Gastrocnemius medialis (tissue), 4 donors: ENCODE measurements at regions not wholly inside any gene's neighbourhood (a gene's known extent, or its start where the extent isn't known, plus 50 kb on each side); places are given as distances from the start of the nearest gene placed in this dataset.

Experiments used
- ATAC-seq, 2 donors: fragments of 150-250 bp; one replicate each; pipeline ENCODE4 v1.9.1; 2016
- DNase-seq, 2 donors: peaks; one replicate each; pipeline ENCODE4 v3.0.0-alpha.2; 2019
- H3K27ac ChIP-seq, 4 donors: fragments of 200-600 bp; sonication (generic); 1 replicate in 1 of 4; 2 replicates in 3 of 4; pipeline ENCODE4 v1.5.1; 2016 to 2018; ENCODE audit warnings: mild to moderate bottlenecking in 2 of 4, moderate library complexity in 1 of 4
- H3K27me3 ChIP-seq, 3 donors: fragments of 200-600 bp; sonication (generic) in 2 of 3; 1 replicate in 1 of 3; 2 replicates in 2 of 3; pipeline versions ENCODE4 v1.5.1 to v1.6.0; 2016 to 2019; ENCODE audit warnings: mild to moderate bottlenecking in 1 of 3, moderate library complexity in 1 of 3
- H3K36me3 ChIP-seq, 2 donors: fragments of 200-600 bp; sonication (generic) in 1 of 2; one replicate each; pipeline ENCODE4 v1.5.1; 2017 to 2018
- H3K4me1 ChIP-seq, 2 donors: fragments of 200-600 bp; sonication (generic) in 1 of 2; one replicate each; pipeline ENCODE4 v1.5.1; 2016 to 2017; ENCODE audit warnings: mild to moderate bottlenecking in 2 of 2
- H3K4me3 ChIP-seq, 4 donors: fragments of 200-600 bp; sonication (generic) in 3 of 4; 1 replicate in 1 of 4; 2 replicates in 3 of 4; pipeline ENCODE4 v1.5.1; 2016 to 2019; ENCODE audit warnings: mild to moderate bottlenecking in 2 of 4
- H3K9me3 ChIP-seq, 3 donors: fragments of 200-600 bp; sonication (generic) in 2 of 3; 1 replicate in 1 of 3; 2 replicates in 2 of 3; pipeline ENCODE4 v1.5.1; 2016 to 2019
- POLR2A ChIP-seq, 2 donors: fragments of 450-650 bp; IDR thresholded peaks; one replicate each; pipeline ENCODE4 v1.6.1; 2017; ENCODE audit warnings: antibody characterized with exemption in 2 of 2, mild to moderate bottlenecking in 2 of 2, moderate library complexity in 2 of 2
- in situ Hi-C, 4 donors: fragments of 200-750 bp; cut with MboI; loops; one replicate each; pipeline versions ENCODE4 v1.15.0 to v1.8.0; 2017; ENCODE audit warnings: low sequenced_read_pairs in 4 of 4
- intact Hi-C: fragments of 100-400 bp; cut with DNase I; formaldehyde crosslinking; loops from one replicate; pipeline ENCODE4 v1.15.1; 2023; ENCODE audit warnings: low total_unique reads
- TF ChIP-seq, protein P1 (sequence below), 5 experiments: fragments of 450-650 bp in 3 of 5; fragments of 200-600 bp in 2 of 5; sonication (generic) in 2 of 5; IDR thresholded peaks in 4 of 5; conservative IDR thresholded peaks in 1 of 5; 1 replicate in 4 of 5; 2 replicates in 1 of 5; pipeline ENCODE4 v1.5.1; 2016 to 2019; ENCODE audit warnings: antibody characterized with exemption in 5 of 5, mild to moderate bottlenecking in 3 of 5, moderate library complexity in 3 of 5

GRCh38 chrX:69564665-69565064 is 51.2 kb upstream of the EDA start:
- no peak overlapping the region for H3K4me3 ChIP-seq
- in situ Hi-C loops: no loop called here

DNA sequence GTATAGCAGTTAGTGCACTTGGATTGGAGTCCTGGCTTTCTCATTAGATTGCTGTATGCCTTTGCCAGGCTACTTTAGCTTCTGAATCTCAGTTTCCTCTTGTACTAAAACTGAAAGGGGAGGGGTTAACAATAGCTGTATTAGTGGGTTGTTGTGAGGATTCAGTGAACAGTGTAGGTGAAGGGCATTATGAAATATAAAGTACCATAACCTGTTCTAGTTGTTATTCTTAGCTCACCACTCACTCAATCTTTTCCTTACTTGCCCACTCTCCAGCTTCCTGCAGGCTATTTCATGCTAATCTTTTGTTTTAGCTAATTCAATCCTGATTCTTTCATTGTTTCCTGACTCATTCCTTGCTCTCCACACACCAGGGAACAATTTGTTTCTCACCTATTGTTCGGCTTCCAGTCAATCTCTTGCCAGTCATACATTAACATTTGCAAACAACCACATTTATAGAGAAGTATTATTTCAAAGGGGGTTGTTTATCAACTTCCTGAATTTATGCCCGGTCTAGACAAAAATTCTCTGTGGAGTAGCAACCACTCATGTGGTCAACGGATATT is 50.6 kb upstream of the EDA start:
- TF ChIP-seq, protein P1, sequence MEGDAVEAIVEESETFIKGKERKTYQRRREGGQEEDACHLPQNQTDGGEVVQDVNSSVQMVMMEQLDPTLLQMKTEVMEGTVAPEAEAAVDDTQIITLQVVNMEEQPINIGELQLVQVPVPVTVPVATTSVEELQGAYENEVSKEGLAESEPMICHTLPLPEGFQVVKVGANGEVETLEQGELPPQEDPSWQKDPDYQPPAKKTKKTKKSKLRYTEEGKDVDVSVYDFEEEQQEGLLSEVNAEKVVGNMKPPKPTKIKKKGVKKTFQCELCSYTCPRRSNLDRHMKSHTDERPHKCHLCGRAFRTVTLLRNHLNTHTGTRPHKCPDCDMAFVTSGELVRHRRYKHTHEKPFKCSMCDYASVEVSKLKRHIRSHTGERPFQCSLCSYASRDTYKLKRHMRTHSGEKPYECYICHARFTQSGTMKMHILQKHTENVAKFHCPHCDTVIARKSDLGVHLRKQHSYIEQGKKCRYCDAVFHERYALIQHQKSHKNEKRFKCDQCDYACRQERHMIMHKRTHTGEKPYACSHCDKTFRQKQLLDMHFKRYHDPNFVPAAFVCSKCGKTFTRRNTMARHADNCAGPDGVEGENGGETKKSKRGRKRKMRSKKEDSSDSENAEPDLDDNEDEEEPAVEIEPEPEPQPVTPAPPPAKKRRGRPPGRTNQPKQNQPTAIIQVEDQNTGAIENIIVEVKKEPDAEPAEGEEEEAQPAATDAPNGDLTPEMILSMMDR (IDR thresholded peaks at IDR 0.05 in 4 of 5, conservative IDR thresholded peaks at IDR 0.05 in 1 of 5): no peak
- TF ChIP-seq POLR2A (IDR thresholded peaks at IDR 0.05): no peak
- no peaks in the 10 kb centered on the region for H3K4me1 ChIP-seq
- ATAC-seq (no peak), DNase-seq (no peak)
- intact Hi-C loops (no loop called here), in situ Hi-C loops (no loop called here)
- H3K27me3 ChIP-seq: peaks cover 0 to 2% (median 0%) of the 10 kb centered on the region in 3 donors
- H3K36me3 ChIP-seq: no peaks in the 10 kb centered on the region
- H3K27ac ChIP-seq: no peak overlapping the region
- H3K4me3 ChIP-seq: no peak overlapping the region
- no peaks in the 10 kb centered on the region for H3K9me3 ChIP-seq

More at GRCh38 chrX:69564665-69565064, 51.2 kb upstream of the EDA start:
- H3K4me1 ChIP-seq: no peaks in the 10 kb centered on the region
- no peak for DNase-seq
- intact Hi-C loops: no loop called here
- no peak for ATAC-seq
- no peaks in the 10 kb centered on the region for H3K9me3 ChIP-seq
- H3K36me3 ChIP-seq: no peaks in the 10 kb centered on the region
- H3K27ac ChIP-seq: no peak overlapping the region
- peaks cover 0 to 2% (median 0%) of the 10 kb centered on the region in 3 donors for H3K27me3 ChIP-seq
- no peak for TF ChIP-seq POLR2A (IDR thresholded peaks at IDR 0.05)
- TF ChIP-seq, protein P1 (IDR thresholded peaks at IDR 0.05 in 4 of 5, conservative IDR thresholded peaks at IDR 0.05 in 1 of 5): no peak
